WTC11 (cell line): ENCODE measurements at regions not wholly inside any gene's neighbourhood (a gene's known extent, or its start where the extent isn't known, plus 50 kb on each side); places are given as distances from the start of the nearest gene placed in this dataset.

Experiments
- CTCF ChIP-seq: fragments of 200-600 bp; IDR thresholded peaks from 2 replicates; pipeline ENCODE4 v1.8.0; 2022; ENCODE audit warnings: antibody characterized with exemption
- NFE2L1 ChIP-seq: sonication (generic); formaldehyde crosslinking; IDR thresholded peaks from 2 replicates; pipeline ENCODE4 v1.8.1; 2023; ENCODE audit warnings: missing genetic modification reagents

- TF ChIP-seq CTCF (no peak), NFE2L1 (no peak)
These were observed 1131.1 kb upstream of the CDH2 start for GRCh38 chr18:29307982-29308381.
